K562 (cell line): ENCODE measurements at regions not wholly inside any gene's neighbourhood (a gene's known extent, or its start where the extent isn't known, plus 50 kb on each side); places are given as distances from the start of the nearest gene placed in this dataset.

Experiments
- BACH1 ChIP-seq: fragments of 200-800 bp; sonication (Bioruptor generic); IDR thresholded peaks from 2 replicates; pipeline ENCODE4 v1.6.1; 2016; ENCODE audit warnings: missing genetic modification characterization, missing compliant biosample characterization
- CBX3 ChIP-seq, 2 experiments: IDR thresholded peaks; 1 replicate in 1 of 2; 2 replicates in 1 of 2; pipeline ENCODE4 v1.6.1; 2012; ENCODE audit warnings: inconsistent platforms in 2 of 2, low read length in 2 of 2, borderline replicate concordance in 1 of 2, control low read depth in 1 of 2
- CHD2 ChIP-seq: IDR thresholded peaks from 2 replicates; pipeline ENCODE4 v1.6.1; 2011; ENCODE audit warnings: low read depth, low read length
- ETV1 ChIP-seq: fragments of 450-650 bp; conservative IDR thresholded peaks from 2 replicates; pipeline ENCODE4 v1.6.1; 2016; ENCODE audit warnings: missing genetic modification characterization, control low read depth, low read depth, missing compliant biosample characterization
- GABPA ChIP-seq: fragments of 200-800 bp; sonication (Bioruptor generic); conservative IDR thresholded peaks from 2 replicates; pipeline ENCODE4 v1.6.1; 2016; ENCODE audit warnings: low read depth, missing genetic modification characterization, missing compliant biosample characterization
- KAT8 ChIP-seq: fragments of 450-650 bp; IDR thresholded peaks from 2 replicates; pipeline ENCODE4 v1.6.1; 2016; ENCODE audit warnings: low read depth, mild to moderate bottlenecking
- KLF13 ChIP-seq: fragments of 450-650 bp; IDR thresholded peaks from 2 replicates; pipeline ENCODE4 v1.6.1; 2016; ENCODE audit warnings: missing genetic modification characterization, low read depth, mild to moderate bottlenecking, missing compliant biosample characterization, moderate library complexity, borderline replicate concordance
- MNT ChIP-seq, 2 experiments: fragments of 450-650 bp; conservative IDR thresholded peaks; 2 replicates each; pipeline ENCODE4 v1.6.1; 2017; ENCODE audit warnings: mild to moderate bottlenecking in 2 of 2, moderate library complexity in 2 of 2
- NFYB ChIP-seq: IDR thresholded peaks from 2 replicates; pipeline ENCODE4 v1.6.1; 2011; ENCODE audit warnings: mild to moderate bottlenecking, moderate library complexity; ENCODE audit not compliant: insufficient read length; ENCODE audit errors: extremely low read depth
- PHF8 ChIP-seq: fragments of 200-600 bp; sonication (generic); IDR thresholded peaks from 2 replicates; pipeline ENCODE4 v1.6.1; 2012; ENCODE audit warnings: mixed run types, mild to moderate bottlenecking, inconsistent platforms, low read length, moderate library complexity, borderline replicate concordance
- RBM22 ChIP-seq: fragments of 200-400 bp; formaldehyde crosslinking; IDR thresholded peaks from 2 replicates; pipeline ENCODE4 v1.6.1; 2018; ENCODE audit warnings: low read length, low read depth; ENCODE audit not compliant: poor library complexity, severe bottlenecking
- SIN3B ChIP-seq: fragments of 450-650 bp; IDR thresholded peaks from 2 replicates; pipeline ENCODE4 v1.6.1; 2017; ENCODE audit warnings: low read depth, mild to moderate bottlenecking, moderate library complexity
- SLC30A9 ChIP-seq: fragments of 250-450 bp; sonication (Bioruptor Pico); IDR thresholded peaks from 2 replicates; pipeline ENCODE4 v1.8.0; 2022; ENCODE audit warnings: mild to moderate bottlenecking, moderate library complexity
- STAT5B ChIP-seq: fragments of 250-450 bp; sonication (Bioruptor Pico); IDR thresholded peaks from 2 replicates; pipeline ENCODE4 v1.8.0; 2021; ENCODE audit warnings: mild to moderate bottlenecking, inconsistent platforms
- TRIM24 ChIP-seq, 2 experiments: fragments of 450-650 bp; IDR thresholded peaks; 2 replicates each; pipeline ENCODE4 v1.6.1; 2016
- ZC3H8 ChIP-seq: fragments of 450-650 bp; IDR thresholded peaks from 2 replicates; pipeline ENCODE4 v1.6.1; 2017
- ZEB2 ChIP-seq: fragments of 450-650 bp; IDR thresholded peaks from 2 replicates; pipeline ENCODE4 v1.6.1; 2016
- ZNF184 ChIP-seq: sonication (generic); formaldehyde crosslinking; IDR thresholded peaks from 2 replicates; pipeline ENCODE4 v1.5.0; 2020; ENCODE audit warnings: missing genetic modification reagents
- ZNF717 ChIP-seq: fragments of 250-450 bp; sonication (Bioruptor Pico); IDR thresholded peaks from 2 replicates; pipeline ENCODE4 v1.5.0; 2021
- TF ChIP-seq, protein P1 (sequence below): sonication (generic); formaldehyde crosslinking; IDR thresholded peaks from 2 replicates; pipeline ENCODE4 v1.8.1; 2022; ENCODE audit warnings: missing genetic modification reagents
- TF ChIP-seq, protein P2 (sequence below): fragments of 450-650 bp; formaldehyde crosslinking; IDR thresholded peaks from 2 replicates; pipeline ENCODE4 v1.4.0; 2022; ENCODE audit warnings: missing genetic modification characterization
- TF ChIP-seq, protein P3 (sequence below): fragments of 450-650 bp; IDR thresholded peaks from 2 replicates; pipeline ENCODE4 v1.6.1; 2016; ENCODE audit warnings: missing biosample characterization, missing genetic modification characterization

DNA sequence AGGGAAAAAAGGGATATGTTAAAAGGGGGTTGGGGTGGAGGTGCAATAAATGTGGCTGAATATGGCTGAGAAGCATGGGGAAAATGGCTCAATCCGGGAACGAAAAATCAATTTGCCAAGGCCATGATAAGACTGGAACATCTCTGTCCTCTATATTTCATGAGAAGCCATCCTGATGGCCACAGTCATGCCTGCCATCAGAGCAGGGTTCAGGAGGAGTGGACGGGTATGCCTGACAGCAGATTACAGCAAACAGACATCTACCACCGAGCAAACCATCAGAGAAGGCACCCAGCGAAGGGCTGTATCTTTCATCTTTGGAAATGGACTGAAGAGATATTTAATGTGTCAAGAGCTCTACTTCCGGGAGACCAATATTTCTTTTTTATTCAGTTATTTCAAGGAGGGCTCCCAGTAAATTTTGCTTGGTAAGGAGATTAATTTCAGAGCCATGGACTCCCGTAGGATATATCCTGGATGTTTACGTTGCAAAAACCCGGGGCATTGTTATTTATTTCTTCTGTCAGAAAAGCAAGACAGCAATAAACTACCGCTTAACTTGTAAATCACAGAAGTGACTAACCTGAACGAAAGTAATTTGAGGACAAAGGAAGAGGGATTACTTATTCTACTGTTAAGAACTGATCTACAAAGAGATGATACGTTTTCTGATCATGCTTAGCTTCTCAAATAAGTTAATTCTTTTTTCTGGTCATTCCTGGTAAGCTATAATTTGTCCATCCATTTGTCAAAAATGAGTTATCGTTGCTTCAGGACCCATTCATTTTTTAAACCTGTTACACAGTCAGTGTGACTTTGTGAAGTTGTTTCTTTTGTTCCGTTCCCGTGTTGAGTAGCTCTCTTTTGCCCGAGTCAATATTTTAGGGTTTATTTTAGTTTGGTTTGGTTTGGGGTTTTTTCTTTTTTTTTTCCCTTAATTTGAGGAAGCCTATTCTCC, 80.6 kb upstream of the CHD2 start (continued):
- TF ChIP-seq CBX3 (IDR thresholded peaks at IDR 0.05; ENCODE audit: borderline replicate concordance in 1 of 2, low read length in 2 of 2) (no peak), ZEB2 (0 out of 2 replicates have a peak, but pooled peaks have one; percentile 8), MNT (conservative IDR thresholded peaks at IDR 0.05) (peak in 1 of 2 experiments; percentile 39; a peak in 1 of 4 replicates), KLF13 (tag) (no peak), TRIM24 (IDR thresholded peaks at IDR 0.05) (0 out of 4 replicates have a peak, but pooled peaks of 1 of the 2 experiments have one; percentile 9), BACH1 (no peak; the same call in 1 of the 2 replicates), STAT5B (CRISPR knock-in tag) (no peak), SLC30A9 (no peak), GABPA (tag) (peak; percentile 54; the same call in 1 of the 2 replicates), ZNF184 (no peak), ETV1 (peak; percentile 29), NFYB (no peak), CHD2 (no peak), ZNF717 (no peak), ZC3H8 (0 out of 2 replicates have a peak, but pooled peaks have one; percentile 21), RBM22 (no peak), PHF8 (no peak), KAT8 (no peak), SIN3B (no peak)
- TF ChIP-seq, protein P1, sequence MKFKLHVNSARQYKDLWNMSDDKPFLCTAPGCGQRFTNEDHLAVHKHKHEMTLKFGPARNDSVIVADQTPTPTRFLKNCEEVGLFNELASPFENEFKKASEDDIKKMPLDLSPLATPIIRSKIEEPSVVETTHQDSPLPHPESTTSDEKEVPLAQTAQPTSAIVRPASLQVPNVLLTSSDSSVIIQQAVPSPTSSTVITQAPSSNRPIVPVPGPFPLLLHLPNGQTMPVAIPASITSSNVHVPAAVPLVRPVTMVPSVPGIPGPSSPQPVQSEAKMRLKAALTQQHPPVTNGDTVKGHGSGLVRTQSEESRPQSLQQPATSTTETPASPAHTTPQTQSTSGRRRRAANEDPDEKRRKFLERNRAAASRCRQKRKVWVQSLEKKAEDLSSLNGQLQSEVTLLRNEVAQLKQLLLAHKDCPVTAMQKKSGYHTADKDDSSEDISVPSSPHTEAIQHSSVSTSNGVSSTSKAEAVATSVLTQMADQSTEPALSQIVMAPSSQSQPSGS (CRISPR knock-in tag): no peak
- TF ChIP-seq, protein P2, sequence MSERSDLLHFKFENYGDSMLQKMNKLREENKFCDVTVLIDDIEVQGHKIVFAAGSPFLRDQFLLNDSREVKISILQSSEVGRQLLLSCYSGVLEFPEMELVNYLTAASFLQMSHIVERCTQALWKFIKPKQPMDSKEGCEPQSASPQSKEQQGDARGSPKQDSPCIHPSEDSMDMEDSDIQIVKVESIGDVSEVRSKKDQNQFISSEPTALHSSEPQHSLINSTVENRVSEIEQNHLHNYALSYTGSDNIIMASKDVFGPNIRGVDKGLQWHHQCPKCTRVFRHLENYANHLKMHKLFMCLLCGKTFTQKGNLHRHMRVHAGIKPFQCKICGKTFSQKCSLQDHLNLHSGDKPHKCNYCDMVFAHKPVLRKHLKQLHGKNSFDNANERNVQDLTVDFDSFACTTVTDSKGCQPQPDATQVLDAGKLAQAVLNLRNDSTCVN (CRISPR knock-in tag): 0 out of 2 replicates have a peak, but pooled peaks have one; percentile 25
- TF ChIP-seq, protein P3, sequence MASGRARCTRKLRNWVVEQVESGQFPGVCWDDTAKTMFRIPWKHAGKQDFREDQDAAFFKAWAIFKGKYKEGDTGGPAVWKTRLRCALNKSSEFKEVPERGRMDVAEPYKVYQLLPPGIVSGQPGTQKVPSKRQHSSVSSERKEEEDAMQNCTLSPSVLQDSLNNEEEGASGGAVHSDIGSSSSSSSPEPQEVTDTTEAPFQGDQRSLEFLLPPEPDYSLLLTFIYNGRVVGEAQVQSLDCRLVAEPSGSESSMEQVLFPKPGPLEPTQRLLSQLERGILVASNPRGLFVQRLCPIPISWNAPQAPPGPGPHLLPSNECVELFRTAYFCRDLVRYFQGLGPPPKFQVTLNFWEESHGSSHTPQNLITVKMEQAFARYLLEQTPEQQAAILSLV (tag): no peak
